Neural progenitor cell (in vitro differentiated cells): ENCODE measurements at regions not wholly inside any gene's neighbourhood (a gene's known extent, or its start where the extent isn't known, plus 50 kb on each side); places are given as distances from the start of the nearest gene placed in this dataset.

ENCODE experiments used
- CTCF ChIP-seq: fragments of 200-600 bp; sonication (generic); IDR thresholded peaks from 2 replicates; pipeline ENCODE4 v1.5.1; 2017; ENCODE audit warnings: antibody characterized with exemption, mild to moderate bottlenecking
- EZH2 ChIP-seq: fragments of 200-600 bp; sonication (generic); IDR thresholded peaks from 2 replicates; pipeline ENCODE4 v1.6.1; 2017; ENCODE audit warnings: antibody characterized with exemption, mild to moderate bottlenecking, moderate library complexity

GRCh38 chr22:27201741-27202140, 544.4 kb downstream of the MIAT start:
- no peak for TF ChIP-seq EZH2
- TF ChIP-seq CTCF = no peak
